ENCODE measurements at regions not wholly inside any gene's neighbourhood (a gene's known extent, or its start where the extent isn't known, plus 50 kb on each side); places are given as distances from the start of the nearest gene placed in this dataset.

DNA sequence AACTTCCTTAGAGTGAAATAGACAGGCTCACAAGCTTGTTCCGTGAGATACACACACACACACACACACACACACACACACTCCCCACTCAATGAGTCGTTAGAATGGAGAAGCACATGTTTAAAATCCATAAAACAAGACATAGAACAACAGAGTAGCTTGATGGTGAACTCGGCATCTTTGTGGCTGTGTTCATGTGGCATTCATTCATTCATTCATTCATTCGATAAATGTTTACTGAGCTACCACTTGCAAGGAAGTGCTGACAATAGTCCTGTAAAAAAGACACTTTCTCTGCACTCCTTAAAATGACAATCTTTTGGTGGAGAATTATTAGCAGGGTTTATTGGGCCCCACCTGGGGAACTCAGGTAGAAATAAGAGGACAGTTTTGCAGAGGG is 242.0 kb downstream of the FOXA2 start:
- DNase-seq, result no peak
- Histone ChIP-seq H3K9ac (ENCODE audit: insufficient read depth in 1 of 2, low read length in 2 of 2) (no peak overlapping the region), H3K27ac (ENCODE audit: low read depth in 1 of 2, low read length in 1 of 2) (no peak overlapping the region), H3K27me3 (ENCODE audit: control insufficient read depth in 3 of 3, insufficient read depth in 3 of 3, low read length in 2 of 3) (no peaks in the 10 kb centered on the region), H3K4me1 (ENCODE audit: control insufficient read depth in 5 of 5, insufficient read depth in 5 of 5, low read length in 5 of 5) (no peaks in the 10 kb centered on the region), H3K36me3 (ENCODE audit: control insufficient read depth in 4 of 4, insufficient read depth in 4 of 4, low read length in 4 of 4) (no peaks in the 10 kb centered on the region), H3K9me3 (ENCODE audit: control insufficient read depth in 4 of 4, insufficient read depth in 3 of 4, low read length in 3 of 4) (no peaks in the 10 kb centered on the region), H3K4me3 (no peak overlapping the region)
- WGBS, 2 donors, result 72 to 77% methylated on average over 4 of the region's 4 CpGs
- TF ChIP-seq, protein P1, sequence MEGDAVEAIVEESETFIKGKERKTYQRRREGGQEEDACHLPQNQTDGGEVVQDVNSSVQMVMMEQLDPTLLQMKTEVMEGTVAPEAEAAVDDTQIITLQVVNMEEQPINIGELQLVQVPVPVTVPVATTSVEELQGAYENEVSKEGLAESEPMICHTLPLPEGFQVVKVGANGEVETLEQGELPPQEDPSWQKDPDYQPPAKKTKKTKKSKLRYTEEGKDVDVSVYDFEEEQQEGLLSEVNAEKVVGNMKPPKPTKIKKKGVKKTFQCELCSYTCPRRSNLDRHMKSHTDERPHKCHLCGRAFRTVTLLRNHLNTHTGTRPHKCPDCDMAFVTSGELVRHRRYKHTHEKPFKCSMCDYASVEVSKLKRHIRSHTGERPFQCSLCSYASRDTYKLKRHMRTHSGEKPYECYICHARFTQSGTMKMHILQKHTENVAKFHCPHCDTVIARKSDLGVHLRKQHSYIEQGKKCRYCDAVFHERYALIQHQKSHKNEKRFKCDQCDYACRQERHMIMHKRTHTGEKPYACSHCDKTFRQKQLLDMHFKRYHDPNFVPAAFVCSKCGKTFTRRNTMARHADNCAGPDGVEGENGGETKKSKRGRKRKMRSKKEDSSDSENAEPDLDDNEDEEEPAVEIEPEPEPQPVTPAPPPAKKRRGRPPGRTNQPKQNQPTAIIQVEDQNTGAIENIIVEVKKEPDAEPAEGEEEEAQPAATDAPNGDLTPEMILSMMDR (IDR thresholded peaks at IDR 0.05; ENCODE audit: control extremely low read depth, extremely low read depth), result no peak
- no peak for ATAC-seq (ENCODE audit: insufficient read depth, low FRiP score)

DNA sequence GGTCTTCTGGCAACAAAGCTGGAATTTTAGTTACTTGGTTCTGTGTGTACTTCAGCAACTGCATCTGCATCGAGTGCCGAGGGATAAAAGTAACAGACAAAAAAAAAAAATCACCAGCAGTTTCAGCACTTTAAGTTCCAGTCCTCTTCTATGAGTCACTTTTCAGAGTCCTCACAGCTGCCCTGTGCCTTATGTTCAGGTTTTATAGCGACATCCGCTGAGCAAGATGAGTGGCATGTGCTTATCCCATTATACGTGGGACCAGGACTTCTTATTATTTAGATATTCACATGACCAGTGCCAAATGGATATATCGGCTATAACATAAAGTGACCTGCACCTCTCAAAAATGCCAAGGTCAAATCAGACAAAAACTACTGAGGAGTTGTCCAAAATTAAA is 242.9 kb downstream of the FOXA2 start:
- no peak overlapping the region for H3K27ac ChIP-seq (ENCODE audit: low read depth in 1 of 2, low read length in 1 of 2)
- H3K9me3 ChIP-seq (ENCODE audit: control insufficient read depth in 4 of 4, insufficient read depth in 3 of 4, low read length in 3 of 4), result no peaks in the 10 kb centered on the region
- no peak overlapping the region for H3K4me3 ChIP-seq
- 76 to 88% methylated on average over 6 of the region's 6 CpGs for WGBS, 2 donors
- TF ChIP-seq, protein P1 (IDR thresholded peaks at IDR 0.05; ENCODE audit: control extremely low read depth, extremely low read depth), result no peak
- H3K4me1 ChIP-seq (ENCODE audit: control insufficient read depth in 5 of 5, insufficient read depth in 5 of 5, low read length in 5 of 5), result no peaks in the 10 kb centered on the region
- DNase-seq, result no peak
- H3K27me3 ChIP-seq (ENCODE audit: control insufficient read depth in 3 of 3, insufficient read depth in 3 of 3, low read length in 2 of 3), result peaks cover 0 to 3% (median 0%) of the 10 kb centered on the region in 3 donors
- no peak for ATAC-seq (ENCODE audit: insufficient read depth, low FRiP score)
- H3K9ac ChIP-seq (ENCODE audit: insufficient read depth in 1 of 2, low read length in 2 of 2), result no peak overlapping the region
- H3K36me3 ChIP-seq (ENCODE audit: control insufficient read depth in 4 of 4, insufficient read depth in 4 of 4, low read length in 4 of 4), result no peaks in the 10 kb centered on the region

DNA sequence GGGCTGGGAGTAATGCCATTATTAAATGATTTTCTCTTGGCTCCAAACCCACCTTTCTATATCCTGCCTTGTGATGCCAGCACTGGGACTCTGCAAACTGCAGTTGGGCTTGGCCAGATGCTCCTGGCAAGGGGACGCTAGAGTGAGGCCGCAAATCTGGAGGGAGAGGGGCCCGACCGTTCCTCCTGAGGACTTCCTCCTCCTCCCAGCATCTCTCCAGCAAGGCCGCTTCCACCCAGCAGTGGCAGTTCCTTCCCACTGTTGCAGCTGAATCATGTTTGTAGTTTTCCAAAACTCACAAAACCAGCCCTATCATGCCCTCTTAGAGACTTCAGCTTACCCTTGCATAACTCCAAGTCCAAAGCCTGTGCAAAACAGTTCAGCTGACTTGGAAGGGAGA is 244.4 kb downstream of the FOXA2 start:
- Histone ChIP-seq H3K9ac (ENCODE audit: insufficient read depth in 1 of 2, low read length in 2 of 2) (no peak overlapping the region), H3K4me1 (ENCODE audit: control insufficient read depth in 5 of 5, insufficient read depth in 5 of 5, low read length in 5 of 5) (no peaks in the 10 kb centered on the region), H3K4me3 (no peak overlapping the region), H3K27ac (ENCODE audit: low read depth in 1 of 2, low read length in 1 of 2) (no peak overlapping the region), H3K27me3 (ENCODE audit: control insufficient read depth in 3 of 3, insufficient read depth in 3 of 3, low read length in 2 of 3) (peaks cover 0 to 3% (median 0%) of the 10 kb centered on the region in 3 donors), H3K36me3 (ENCODE audit: control insufficient read depth in 4 of 4, insufficient read depth in 4 of 4, low read length in 4 of 4) (no peaks in the 10 kb centered on the region), H3K9me3 (ENCODE audit: control insufficient read depth in 4 of 4, insufficient read depth in 3 of 4, low read length in 3 of 4) (no peaks in the 10 kb centered on the region)
- DNase-seq, result peak; percentile 5 to 19 (median 14)
- 36 to 46% methylated on average over 5 of the region's 5 CpGs for WGBS, 2 donors
- TF ChIP-seq, protein P1 (IDR thresholded peaks at IDR 0.05; ENCODE audit: control extremely low read depth, extremely low read depth), result no peak
- no peak for ATAC-seq (ENCODE audit: insufficient read depth, low FRiP score)
